Common myeloid progenitor, CD34-positive (primary cell): ENCODE measurements at regions not wholly inside any gene's neighbourhood (a gene's known extent, or its start where the extent isn't known, plus 50 kb on each side); places are given as distances from the start of the nearest gene placed in this dataset.

Experiments used
- CTCF ChIA-PET: fragments of 350-600 bp; sonication (Branson Sonifier 250); formaldehyde crosslinking; loops from one replicate; lab custom pipeline; 2021; ENCODE audit warnings: antibody characterized with exemption; lab: Charles Lee
- POLR2A ChIA-PET: fragments of 350-600 bp; sonication (Branson Sonifier 250); formaldehyde crosslinking; loops from one replicate; lab custom pipeline; 2021; ENCODE audit warnings: antibody characterized with exemption; lab: Charles Lee
- DNase-seq, 3 donors: peaks; one replicate each; pipeline versions ENCODE4 v3.0.0 to v3.0.0-alpha.2; 2013
- H3K27ac ChIP-seq, 2 experiments: 1 replicate in 1 of 2; 2 replicates in 1 of 2; pipeline ENCODE4 v1.7.0; 2013; ENCODE audit warnings: inconsistent platforms in 2 of 2, low read length in 2 of 2, mild to moderate bottlenecking in 2 of 2, low read depth in 1 of 2, moderate library complexity in 1 of 2; ENCODE audit not compliant: severe bottlenecking in 2 of 2, insufficient read depth in 1 of 2, poor library complexity in 1 of 2
- H3K27me3 ChIP-seq, 5 experiments: replicated peaks in 2 of 5; 1 replicate in 3 of 5; 2 replicates in 2 of 5; pipeline versions ENCODE4 v1.6.1 to v1.7.0; 2013; ENCODE audit warnings: low read length in 4 of 5, mild to moderate bottlenecking in 2 of 5, moderate library complexity in 2 of 5, inconsistent platforms in 1 of 5; ENCODE audit not compliant: insufficient read depth in 5 of 5, control insufficient read depth in 4 of 5
- H3K36me3 ChIP-seq, 4 experiments: 1 replicate in 2 of 4; 2 replicates in 2 of 4; pipeline versions ENCODE4 v1.6.1 to v1.7.0; 2013; ENCODE audit warnings: low read length in 3 of 4, control low read depth in 1 of 4, mild to moderate bottlenecking in 1 of 4; ENCODE audit not compliant: control insufficient read depth in 4 of 4, insufficient read depth in 4 of 4
- H3K4me1 ChIP-seq, 4 experiments: 1 replicate in 3 of 4; 2 replicates in 1 of 4; pipeline versions ENCODE4 v1.6.1 to v1.7.1; 2013; ENCODE audit warnings: low read length in 3 of 4, mild to moderate bottlenecking in 3 of 4, control low read depth in 1 of 4, inconsistent platforms in 1 of 4, moderate library complexity in 1 of 4; ENCODE audit not compliant: control insufficient read depth in 4 of 4, insufficient read depth in 4 of 4; ENCODE audit errors: control extremely low read depth in 1 of 4
- H3K4me3 ChIP-seq, 7 experiments: 1 replicate in 4 of 7; 2 replicates in 3 of 7; pipeline versions ENCODE4 v1.5.1 to v1.7.0; 2013; ENCODE audit warnings: mild to moderate bottlenecking in 7 of 7, low read length in 6 of 7, moderate library complexity in 6 of 7, inconsistent platforms in 2 of 7, low read depth in 2 of 7, control low read depth in 1 of 7; ENCODE audit not compliant: insufficient read depth in 4 of 7, control insufficient read depth in 1 of 7; ENCODE audit errors: extremely low read depth in 1 of 7
- H3K9me3 ChIP-seq, 5 experiments: 1 replicate in 4 of 5; 2 replicates in 1 of 5; pipeline versions ENCODE4 v1.6.1 to v1.7.1; 2013; ENCODE audit warnings: low read length in 4 of 5, mild to moderate bottlenecking in 2 of 5, inconsistent platforms in 1 of 5, low read depth in 1 of 5, moderate library complexity in 1 of 5; ENCODE audit not compliant: control insufficient read depth in 4 of 5, insufficient read depth in 2 of 5; ENCODE audit errors: control extremely low read depth in 1 of 5
- WGBS: methylation state at CpG from one replicate; pipeline ENCODE4 v1.1.5; 2013; ENCODE audit not compliant: insufficient coverage; 5-methylcytosine and 5-hydroxymethylcytosine counted together

GRCh38 chr6:98443633-98444032 is 390.7 kb upstream of the POU3F2 start:
- H3K27ac ChIP-seq: no peak overlapping the region
- no peaks in the 10 kb centered on the region for H3K9me3 ChIP-seq
- no peak overlapping the region for H3K4me3 ChIP-seq
- DNase-seq: no peak
- ChIA-PET CTCF (no interaction called here), POLR2A (no interaction called here)
- H3K27me3 ChIP-seq: no peaks in the 10 kb centered on the region
- no peaks in the 10 kb centered on the region for H3K36me3 ChIP-seq
- 100% methylated on average over 1 of the region's 1 CpG for WGBS
- no peaks in the 10 kb centered on the region for H3K4me1 ChIP-seq

- no peaks in the 10 kb centered on the region for H3K9me3 ChIP-seq
- no peak overlapping the region for H3K4me3 ChIP-seq
- H3K36me3 ChIP-seq: no peaks in the 10 kb centered on the region
- H3K4me1 ChIP-seq: no peaks in the 10 kb centered on the region
- ChIA-PET CTCF (no interaction called here), POLR2A (no interaction called here)
- 80% methylated on average over 1 of the region's 2 CpGs for WGBS
- no peak for DNase-seq
- no peak overlapping the region for H3K27ac ChIP-seq
- H3K27me3 ChIP-seq: no peaks in the 10 kb centered on the region
Measured at GRCh38 chr6:98452685-98453084, 381.7 kb upstream of the POU3F2 start.

- DNase-seq: no peak
- ChIA-PET CTCF (interaction anchor here (0.7 to 1.4 kb wide), 2 partner anchors 9 to 71 kb away, joined by 3 read pairs; no protein-coding TSS in a partner anchor), POLR2A (no interaction called here)
- H3K9me3 ChIP-seq: no peaks in the 10 kb centered on the region
- no peak overlapping the region for H3K27ac ChIP-seq
- no peaks in the 10 kb centered on the region for H3K36me3 ChIP-seq
- H3K4me3 ChIP-seq: no peak overlapping the region
- no peaks in the 10 kb centered on the region for H3K27me3 ChIP-seq
- 94% methylated on average over 3 of the region's 5 CpGs for WGBS
- H3K4me1 ChIP-seq: no peaks in the 10 kb centered on the region
Measured at GRCh38 chr6:98454809-98455322, 379.5 kb upstream of the POU3F2 start.

GRCh38 chr6:98458708-98459107 is 375.7 kb upstream of the POU3F2 start:
- no peaks in the 10 kb centered on the region for H3K9me3 ChIP-seq
- WGBS: 100% methylated on average over 1 of the region's 2 CpGs
- no peak overlapping the region for H3K4me3 ChIP-seq
- H3K4me1 ChIP-seq: no peaks in the 10 kb centered on the region
- no peaks in the 10 kb centered on the region for H3K27me3 ChIP-seq
- ChIA-PET CTCF (no interaction called here), POLR2A (interaction anchor here (0.6 kb wide), 1 partner anchor 289 kb away, joined by 3 read pairs; no protein-coding TSS in a partner anchor)
- no peak overlapping the region for H3K27ac ChIP-seq
- no peaks in the 10 kb centered on the region for H3K36me3 ChIP-seq
- DNase-seq: no peak

- Histone ChIP-seq H3K4me3 (no peak overlapping the region), H3K9me3 (no peaks in the 10 kb centered on the region), H3K27ac (no peak overlapping the region), H3K27me3 (no peaks in the 10 kb centered on the region), H3K4me1 (no peaks in the 10 kb centered on the region), H3K36me3 (no peaks in the 10 kb centered on the region)
- CTCF ChIA-PET: interaction anchor here (1.1 kb wide), 1 partner anchor 8 kb away, joined by 3 read pairs; no protein-coding TSS in a partner anchor
- 96% methylated on average over 8 of the region's 12 CpGs for WGBS
- POLR2A ChIA-PET: no interaction called here
- DNase-seq: no peak
Measured at GRCh38 chr6:98463038-98464000, 371.1 kb upstream of the POU3F2 start.

GRCh38 chr6:98467091-98467490 is 367.3 kb upstream of the POU3F2 start:
- 100% methylated on average over 2 of the region's 2 CpGs for WGBS
- CTCF ChIA-PET: no interaction called here
- no peak overlapping the region for H3K4me3 ChIP-seq
- no peaks in the 10 kb centered on the region for H3K27me3 ChIP-seq
- no peaks in the 10 kb centered on the region for H3K9me3 ChIP-seq
- no peaks in the 10 kb centered on the region for H3K4me1 ChIP-seq
- POLR2A ChIA-PET: no interaction called here
- no peaks in the 10 kb centered on the region for H3K36me3 ChIP-seq
- DNase-seq: no peak
- no peak overlapping the region for H3K27ac ChIP-seq

- WGBS: no CpG with 5 or more reads among the region's 3 CpGs
- Histone ChIP-seq H3K36me3 (no peaks in the 10 kb centered on the region), H3K4me1 (no peaks in the 10 kb centered on the region), H3K4me3 (no peak overlapping the region), H3K9me3 (no peaks in the 10 kb centered on the region), H3K27me3 (no peaks in the 10 kb centered on the region), H3K27ac (no peak overlapping the region)
- no peak for DNase-seq
- CTCF ChIA-PET: no interaction called here
- POLR2A ChIA-PET: no interaction called here
Measured at GRCh38 chr6:98467902-98468301, 366.5 kb upstream of the POU3F2 start.
